ENCODE measurements at regions not wholly inside any gene's neighbourhood (a gene's known extent, or its start where the extent isn't known, plus 50 kb on each side); places are given as distances from the start of the nearest gene placed in this dataset.

- ATAC-seq = peak; percentile 55 to 68
Measured at GRCh38 chr1:5514527-5515183, 477.6 kb downstream of the NPHP4 start.

DNA sequence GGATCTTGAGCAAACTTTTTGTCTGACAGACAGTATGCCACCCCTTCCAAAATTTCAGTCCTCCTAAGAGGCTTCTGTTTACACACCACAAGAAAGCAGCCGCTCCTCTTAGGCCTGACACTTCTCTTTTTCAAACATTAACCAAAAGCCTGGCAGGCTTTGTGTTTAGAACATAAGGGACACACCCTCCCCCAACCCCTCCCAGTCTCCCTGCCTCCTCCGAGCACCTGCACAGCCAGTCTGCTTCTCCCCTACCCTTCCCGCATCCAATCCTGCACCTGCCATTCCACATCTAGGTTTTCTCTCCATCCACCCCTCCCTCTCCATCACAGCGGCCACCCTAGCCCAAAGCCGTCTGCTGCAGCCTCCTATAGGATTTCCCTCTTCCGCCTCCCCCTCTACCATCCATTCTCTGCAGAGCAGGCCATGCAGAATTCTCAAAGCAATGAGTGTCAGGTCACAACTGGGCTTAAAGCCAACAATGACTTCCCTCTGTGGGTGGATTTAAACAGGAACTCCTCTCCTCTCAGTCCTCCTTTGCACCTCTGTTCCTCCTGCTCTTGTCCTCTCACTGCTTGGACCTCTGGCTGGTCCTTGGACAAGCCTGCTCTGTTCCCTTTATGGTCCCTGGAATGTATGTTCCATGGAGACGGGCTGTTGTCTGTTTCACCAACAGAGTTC lies 478.2 kb downstream of the NPHP4 start:
- no peak for ATAC-seq

DNA sequence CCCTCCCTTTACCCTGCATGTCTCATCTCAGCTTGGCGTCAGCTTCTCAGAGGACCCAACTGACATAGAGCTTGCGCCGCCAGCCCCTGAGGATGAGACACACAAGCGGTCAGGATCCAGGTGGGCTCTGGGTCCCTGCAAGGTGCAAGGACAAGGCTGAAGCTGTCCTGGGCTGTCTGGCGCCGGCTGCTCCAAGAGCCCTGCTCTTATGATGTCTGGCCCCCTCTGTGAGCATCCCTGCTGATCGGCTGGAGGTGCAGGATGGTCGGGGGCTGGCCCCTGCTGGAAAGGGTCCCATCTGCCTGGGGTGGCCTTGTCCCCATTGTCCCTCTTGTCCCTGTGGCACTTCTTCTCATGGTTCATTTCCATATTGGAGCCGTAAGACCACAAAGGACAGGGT lies 479.0 kb downstream of the NPHP4 start:
- ATAC-seq = no peak

GRCh38 chr1:5511381-5512097 lies 480.7 kb downstream of the NPHP4 start:
- no peak for ATAC-seq

DNA sequence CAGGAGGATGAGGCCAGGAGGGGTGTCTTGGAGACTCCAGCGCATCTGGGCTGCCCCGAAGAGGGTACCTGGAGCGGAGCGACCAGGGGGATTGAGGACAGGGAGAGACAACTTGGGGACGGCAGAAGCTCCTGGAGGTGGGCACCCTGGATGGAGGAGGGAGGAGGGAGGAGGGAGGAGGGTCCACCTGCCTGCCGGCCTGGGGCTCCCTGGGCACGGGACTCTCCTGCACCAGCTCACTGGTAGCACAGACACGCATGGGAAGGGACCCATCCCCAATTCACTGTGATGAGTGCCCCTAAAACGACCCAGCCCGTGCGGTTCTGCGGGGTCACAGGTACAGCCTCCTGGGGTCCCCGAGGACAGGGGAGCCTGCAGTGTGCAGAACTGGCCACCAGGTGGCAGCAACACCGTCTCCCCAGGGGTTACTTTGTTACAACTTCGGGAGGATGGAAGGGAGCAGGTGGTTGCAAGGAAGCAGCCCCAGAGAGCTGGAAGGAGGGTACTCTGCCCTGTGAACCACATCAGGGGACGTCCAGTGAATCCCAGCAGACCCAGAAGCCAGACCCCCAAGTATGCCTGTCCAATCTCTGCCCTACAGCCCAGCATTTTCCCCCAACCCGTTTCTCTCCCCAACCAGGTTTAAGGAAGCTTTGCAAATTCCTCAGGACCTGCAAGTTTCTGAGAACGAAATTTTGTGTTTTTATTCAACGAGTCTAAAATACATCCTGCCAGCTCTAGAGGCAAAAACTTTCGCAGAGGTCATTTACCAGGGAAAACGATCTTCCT lies 482.4 kb downstream of the NPHP4 start:
- peak; percentile 44 to 45 for ATAC-seq

GRCh38 chr1:5508669-5509330 lies 483.4 kb downstream of the NPHP4 start:
- peak in 1 of 2 donors; percentile 8 for ATAC-seq

- ATAC-seq = no peak
Measured at GRCh38 chr1:5507340-5507739, 484.9 kb downstream of the NPHP4 start.

GRCh38 chr1:5506634-5507033 lies 485.6 kb downstream of the NPHP4 start:
- no peak for ATAC-seq

DNA sequence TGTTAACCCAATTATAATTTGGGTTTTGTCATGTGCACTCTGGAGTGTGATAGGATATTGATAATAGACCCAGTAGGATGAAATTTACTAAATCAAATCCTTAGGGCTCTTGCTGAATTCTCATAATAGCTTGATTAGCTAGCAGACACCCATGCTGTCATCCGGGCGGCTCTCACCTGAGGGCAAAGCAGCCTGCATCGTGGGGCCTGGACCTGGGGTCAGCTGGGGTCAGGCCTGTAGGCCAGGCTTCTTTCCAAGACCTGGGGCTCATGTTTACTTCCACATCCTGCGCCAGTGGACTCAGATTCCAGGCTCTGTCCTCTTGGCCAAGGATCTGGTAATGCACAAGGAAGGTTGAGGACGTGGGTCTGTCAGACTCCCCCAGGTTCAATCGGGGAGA lies 486.3 kb downstream of the NPHP4 start:
- no peak for ATAC-seq

- ATAC-seq = no peak
Measured at GRCh38 chr1:5504364-5504740, 487.9 kb downstream of the NPHP4 start.

DNA sequence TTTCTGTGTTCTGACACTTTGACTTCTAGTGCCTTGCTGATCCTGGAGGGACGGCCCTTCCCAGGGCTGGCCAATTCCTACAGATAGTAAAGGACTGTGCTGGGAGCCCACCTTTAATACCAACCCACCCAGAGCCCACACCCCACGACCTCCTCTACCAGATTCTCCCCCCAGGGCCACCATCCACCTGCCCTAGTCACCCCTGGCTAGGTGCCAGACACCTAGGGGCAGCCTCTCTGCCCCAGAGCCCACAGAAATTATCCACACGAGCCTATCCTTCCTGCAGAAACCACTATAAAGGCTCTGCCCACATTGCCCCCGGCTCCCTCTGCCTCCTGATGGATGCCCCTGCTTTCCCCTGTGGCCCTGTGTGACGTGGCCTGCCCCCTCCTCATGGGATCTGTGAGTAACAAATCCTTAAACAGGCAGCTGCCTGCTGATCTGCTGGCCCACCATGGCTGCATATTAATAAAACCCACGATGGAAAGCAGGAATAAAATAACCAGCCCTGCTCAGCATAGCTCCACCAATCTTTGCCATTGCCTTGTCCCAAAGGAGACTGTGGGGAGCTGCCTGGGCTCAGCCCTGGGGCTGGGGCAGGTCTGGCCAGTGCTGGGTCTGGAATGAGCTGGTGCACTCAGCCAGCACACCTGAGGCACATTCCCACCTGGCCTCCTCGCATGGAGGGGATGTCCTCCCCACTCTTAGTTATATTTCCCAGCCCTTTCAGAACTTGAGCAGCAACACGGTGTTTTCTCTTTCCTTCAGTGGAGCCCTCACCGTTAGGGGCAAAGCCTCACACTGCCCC lies 488.5 kb downstream of the NPHP4 start:
- no peak for ATAC-seq

GRCh38 chr1:5502311-5503194 lies 489.7 kb downstream of the NPHP4 start:
- no peak for ATAC-seq

DNA sequence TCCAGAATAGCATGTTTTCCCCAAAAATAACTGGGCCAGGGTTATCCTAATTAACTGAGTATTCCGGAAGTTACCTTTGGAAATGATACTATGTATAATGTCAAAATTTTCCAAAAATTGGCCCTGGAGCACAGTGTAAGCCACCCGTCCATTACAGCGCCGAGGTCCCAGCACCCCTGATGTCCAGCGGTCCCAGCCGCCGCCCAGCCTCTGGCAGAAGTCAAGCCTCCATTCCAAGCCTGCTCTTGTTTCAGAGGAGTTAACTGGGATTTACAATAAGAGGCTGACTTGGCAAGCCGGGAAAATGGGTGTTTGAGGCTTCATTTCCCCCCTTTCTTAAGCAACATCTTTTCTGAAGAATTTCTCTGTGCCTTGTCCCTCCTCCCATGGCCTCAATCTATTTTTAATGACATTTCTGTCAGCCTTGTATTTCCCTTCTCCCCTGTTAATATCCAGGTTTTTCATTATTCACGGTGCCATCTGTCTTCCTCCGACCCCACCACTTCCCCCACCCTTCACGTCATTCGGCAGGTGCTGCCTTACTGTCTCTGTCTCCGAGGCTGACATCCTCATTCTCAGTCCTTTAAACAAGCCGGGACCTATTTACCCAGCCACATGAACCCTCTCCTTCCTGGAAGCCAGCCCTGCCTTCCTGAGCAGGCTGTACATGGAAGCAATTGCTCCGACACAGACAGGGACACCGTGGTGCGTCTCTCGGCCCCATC lies 490.9 kb downstream of the NPHP4 start:
- no peak for ATAC-seq

- ATAC-seq = no peak
Measured at GRCh38 chr1:5500541-5500940, 491.7 kb downstream of the NPHP4 start.

DNA sequence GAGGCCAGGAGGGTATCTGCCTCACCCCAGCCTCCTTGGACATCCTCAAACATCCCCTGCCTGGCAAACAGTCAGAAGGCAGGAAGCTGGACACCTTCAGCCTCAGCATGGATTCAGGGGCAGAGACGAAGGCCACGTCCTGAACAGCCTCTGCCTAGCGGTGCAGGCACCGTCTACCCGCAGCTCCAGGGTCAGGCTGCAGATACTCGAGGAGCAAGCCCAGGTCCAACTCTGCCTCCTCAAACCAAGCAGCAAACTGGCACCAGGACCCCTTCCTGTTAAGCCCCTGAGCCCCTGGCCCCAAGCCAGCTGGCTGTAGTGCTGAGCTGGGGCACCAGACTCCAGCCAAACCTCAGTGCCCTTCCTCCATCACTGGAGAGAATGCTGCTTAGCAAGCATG lies 494.7 kb downstream of the NPHP4 start:
- ATAC-seq = no peak

DNA sequence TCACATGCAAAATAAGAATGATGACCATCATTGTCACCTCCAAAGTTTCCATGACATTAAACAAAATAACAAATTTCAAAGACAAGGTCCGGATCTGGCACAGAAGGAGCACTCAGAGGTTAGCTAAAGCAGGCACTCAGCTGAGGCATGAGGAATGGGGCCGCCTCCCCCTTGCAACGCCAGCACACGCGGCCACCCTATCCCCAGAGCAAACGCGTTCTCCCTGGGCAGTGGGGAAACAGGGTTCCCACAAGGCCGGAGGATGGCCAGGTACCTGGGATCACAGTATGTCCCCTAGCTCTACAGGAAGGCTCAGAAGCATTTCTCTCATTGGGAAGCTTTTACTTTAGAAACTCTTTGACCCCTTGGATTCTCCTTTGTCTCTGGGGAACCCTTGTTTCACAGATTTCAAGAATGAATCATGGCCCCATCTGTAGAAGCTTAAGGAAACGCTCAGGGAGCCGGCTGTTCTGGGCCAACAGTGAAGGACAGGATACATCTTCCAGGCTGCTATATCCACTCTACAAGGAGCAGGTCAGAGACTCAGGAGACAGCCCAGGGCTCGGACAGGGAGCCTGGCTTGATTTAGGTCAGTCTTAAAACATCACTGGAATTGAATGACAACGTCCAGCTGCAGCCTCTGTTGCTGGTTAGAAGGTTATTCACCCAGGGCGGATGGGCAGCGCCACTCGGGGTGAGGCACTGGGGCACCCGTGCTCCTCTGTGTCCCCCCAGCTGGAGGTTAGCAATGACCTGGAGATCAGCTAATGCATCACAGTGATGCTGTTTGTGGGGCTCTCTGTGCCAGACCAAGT lies 496.4 kb downstream of the NPHP4 start:
- no peak for ATAC-seq

DNA sequence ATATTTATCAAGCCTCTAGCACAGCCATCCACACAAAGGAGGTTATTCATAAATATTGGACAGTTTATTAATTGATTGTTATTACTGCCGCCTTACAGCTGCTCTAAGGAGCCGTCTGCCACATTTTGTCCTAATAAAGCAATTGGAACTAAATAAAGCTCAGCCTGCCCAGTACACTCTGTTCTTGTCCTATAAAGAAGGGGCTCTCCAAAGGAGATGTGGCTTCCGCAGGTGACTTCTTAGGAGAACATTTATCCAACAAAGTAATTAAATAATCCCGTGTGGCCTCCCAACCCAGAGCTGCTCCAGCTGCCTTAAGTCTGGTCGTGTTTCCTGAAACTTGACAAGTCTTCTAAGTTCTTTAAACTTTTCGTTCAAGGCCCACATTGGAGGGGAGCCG lies 497.7 kb downstream of the NPHP4 start:
- no peak for ATAC-seq

GRCh38 chr1:5493851-5494311 lies 498.3 kb downstream of the NPHP4 start:
- ATAC-seq = no peak

- ATAC-seq = no peak
Measured at GRCh38 chr1:5493275-5493674, 498.9 kb downstream of the NPHP4 start.
